LNCaP clone FGC (cell line): ENCODE measurements at regions not wholly inside any gene's neighbourhood (a gene's known extent, or its start where the extent isn't known, plus 50 kb on each side); places are given as distances from the start of the nearest gene placed in this dataset.

Experiments used
- DNase-seq: peaks from one replicate; pipeline ENCODE4 v3.0.0-alpha.2; 2011; ENCODE audit warnings: low read depth
- H3K4me3 ChIP-seq: 2 replicates; pipeline ENCODE4 v1.5.1; 2011; ENCODE audit warnings: mild to moderate bottlenecking, low read depth, low read length, control low read depth
- TF ChIP-seq, protein P1 (sequence below): IDR thresholded peaks from 2 replicates; pipeline ENCODE4 v1.5.1; 2012; ENCODE audit warnings: mild to moderate bottlenecking; ENCODE audit not compliant: control insufficient read depth, insufficient read depth; ENCODE audit errors: extremely low read depth

DNA sequence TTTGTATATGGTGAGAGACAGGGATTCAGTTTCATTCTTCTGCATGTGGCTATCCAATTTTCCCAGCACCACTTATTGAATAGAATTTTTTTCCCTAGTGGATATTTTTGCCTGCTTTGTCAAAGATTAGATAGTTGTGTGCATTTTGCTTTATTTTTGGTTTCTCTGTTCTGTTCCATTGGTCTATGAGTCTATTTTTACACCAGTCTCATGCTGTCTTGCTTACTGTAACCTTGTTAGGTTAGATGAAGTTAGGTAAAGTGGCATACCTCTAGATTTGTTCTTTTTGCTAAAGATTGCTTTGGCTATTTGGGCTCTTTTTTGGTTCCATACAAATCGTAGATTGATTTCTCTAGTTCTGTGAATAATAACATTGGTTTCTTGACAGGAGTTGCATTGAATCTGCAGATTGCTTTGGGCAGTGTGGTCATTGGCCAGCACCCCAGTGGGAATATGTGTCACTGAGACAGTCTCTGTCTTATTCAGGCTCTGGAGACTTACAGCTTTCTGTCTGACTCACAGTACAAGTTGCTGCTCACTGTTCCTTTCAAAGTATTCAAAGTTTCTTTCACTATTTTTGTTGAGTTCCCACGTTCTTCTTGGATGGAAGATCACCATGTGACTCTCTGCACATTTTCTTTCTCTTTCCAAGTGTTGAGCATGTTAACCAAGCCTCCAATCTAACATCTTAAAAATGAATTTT is 709.1 kb downstream of the CDH11 start:
- TF ChIP-seq, protein P1, sequence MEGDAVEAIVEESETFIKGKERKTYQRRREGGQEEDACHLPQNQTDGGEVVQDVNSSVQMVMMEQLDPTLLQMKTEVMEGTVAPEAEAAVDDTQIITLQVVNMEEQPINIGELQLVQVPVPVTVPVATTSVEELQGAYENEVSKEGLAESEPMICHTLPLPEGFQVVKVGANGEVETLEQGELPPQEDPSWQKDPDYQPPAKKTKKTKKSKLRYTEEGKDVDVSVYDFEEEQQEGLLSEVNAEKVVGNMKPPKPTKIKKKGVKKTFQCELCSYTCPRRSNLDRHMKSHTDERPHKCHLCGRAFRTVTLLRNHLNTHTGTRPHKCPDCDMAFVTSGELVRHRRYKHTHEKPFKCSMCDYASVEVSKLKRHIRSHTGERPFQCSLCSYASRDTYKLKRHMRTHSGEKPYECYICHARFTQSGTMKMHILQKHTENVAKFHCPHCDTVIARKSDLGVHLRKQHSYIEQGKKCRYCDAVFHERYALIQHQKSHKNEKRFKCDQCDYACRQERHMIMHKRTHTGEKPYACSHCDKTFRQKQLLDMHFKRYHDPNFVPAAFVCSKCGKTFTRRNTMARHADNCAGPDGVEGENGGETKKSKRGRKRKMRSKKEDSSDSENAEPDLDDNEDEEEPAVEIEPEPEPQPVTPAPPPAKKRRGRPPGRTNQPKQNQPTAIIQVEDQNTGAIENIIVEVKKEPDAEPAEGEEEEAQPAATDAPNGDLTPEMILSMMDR: no peak
- no peak for DNase-seq
- H3K4me3 ChIP-seq: no peak overlapping the region

DNA sequence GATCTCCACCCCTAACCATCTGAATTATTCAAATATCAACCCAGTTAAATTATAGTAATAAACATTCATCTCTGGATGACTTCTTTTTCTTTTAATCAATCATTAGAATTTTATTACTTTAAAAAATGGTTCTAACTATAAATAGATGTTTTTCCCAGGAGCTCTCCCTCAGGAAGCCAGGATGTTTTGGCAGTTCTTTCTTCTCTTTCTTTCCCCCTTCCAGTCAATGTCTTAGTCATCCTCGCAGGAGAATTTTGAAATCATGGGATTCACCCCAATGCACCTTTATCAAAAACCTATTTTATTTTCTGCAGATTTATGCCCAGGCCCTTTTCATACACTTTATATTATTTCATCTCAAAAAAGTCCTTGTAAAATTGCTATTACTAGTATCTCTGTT is 711.6 kb downstream of the CDH11 start:
- H3K4me3 ChIP-seq: no peak overlapping the region
- TF ChIP-seq, protein P1: no peak
- DNase-seq: no peak

DNA sequence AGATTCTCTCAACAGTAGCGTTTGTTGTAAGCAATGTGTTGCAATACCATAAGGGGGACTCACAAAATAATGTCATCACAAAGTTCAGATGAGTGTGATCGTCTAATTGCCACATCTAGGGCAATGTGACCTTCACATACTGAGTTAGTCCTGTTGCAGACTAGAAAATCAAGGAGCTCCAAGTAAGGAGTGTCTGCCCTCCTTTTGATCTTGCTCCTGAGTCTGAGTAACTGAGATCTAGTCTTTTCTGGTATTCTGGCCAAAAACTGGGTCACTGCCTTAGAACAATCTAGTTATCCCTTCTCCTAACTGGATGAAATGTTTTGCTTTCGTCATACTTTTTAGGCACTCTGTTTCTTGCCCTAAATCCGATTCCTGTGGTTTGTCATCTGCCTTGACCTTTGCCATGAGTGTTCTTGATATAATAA is 712.1 kb downstream of the CDH11 start:
- TF ChIP-seq, protein P1: no peak
- no peak for DNase-seq
- no peak overlapping the region for H3K4me3 ChIP-seq

DNA sequence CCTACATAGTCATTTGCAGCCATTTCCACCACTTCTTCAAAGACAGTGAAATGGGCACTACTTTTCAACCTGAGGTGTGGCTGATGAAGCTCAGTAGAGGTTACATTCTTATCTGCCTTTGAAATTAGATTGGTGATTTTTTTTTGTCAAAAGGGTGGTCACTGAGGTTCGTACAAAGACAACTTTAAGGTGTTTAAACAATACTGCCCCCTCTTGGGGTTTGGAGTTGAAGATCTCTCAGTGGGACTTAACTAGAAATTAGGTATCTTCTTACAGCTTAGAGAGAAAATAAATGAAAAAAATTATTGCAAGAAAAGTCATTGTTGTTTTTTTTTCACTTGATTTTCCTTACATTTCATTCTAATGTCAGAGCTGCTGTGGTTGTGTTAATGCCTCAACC is 713.2 kb downstream of the CDH11 start:
- no peak for DNase-seq
- H3K4me3 ChIP-seq: no peak overlapping the region
- TF ChIP-seq, protein P1: no peak

DNA sequence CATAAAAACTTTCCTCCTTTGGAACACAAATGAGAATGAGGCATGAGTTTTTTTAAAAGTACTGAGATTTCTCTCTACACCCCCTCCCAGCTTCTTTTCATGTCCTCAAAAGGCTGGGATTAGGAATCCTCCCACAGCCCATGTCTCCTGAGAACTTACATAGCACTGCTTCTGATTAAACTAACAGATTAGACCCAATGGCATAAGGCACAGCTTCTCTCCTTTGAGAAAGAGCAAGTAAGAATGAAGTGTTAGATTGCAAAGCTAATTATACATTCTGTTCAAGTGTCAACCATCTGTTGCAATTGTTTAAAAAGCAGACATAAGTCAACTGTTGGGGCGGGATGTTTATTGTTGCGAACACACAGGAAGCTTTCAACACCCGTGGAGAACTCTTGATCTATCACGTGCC is 715.1 kb downstream of the CDH11 start:
- no peak overlapping the region for H3K4me3 ChIP-seq
- TF ChIP-seq, protein P1: no peak
- DNase-seq: no peak

DNA sequence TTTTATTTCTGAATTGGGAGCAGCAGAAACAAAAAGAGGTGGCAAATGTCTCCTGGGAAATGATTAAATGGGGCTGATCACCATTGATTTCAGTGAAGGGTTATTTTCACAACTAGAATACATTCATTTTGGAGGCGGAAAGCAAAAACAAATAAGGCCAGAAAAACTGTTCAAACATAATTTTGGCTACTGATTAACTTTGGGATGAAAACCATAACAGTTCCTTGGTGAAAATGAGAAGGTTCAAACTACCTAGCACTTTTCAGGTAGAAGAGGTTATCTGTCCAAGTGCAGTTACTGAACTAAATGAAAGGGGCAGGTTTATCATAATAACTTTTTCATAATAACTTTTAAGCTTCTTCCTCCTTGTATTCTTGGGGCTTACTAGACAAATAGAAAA is 718.5 kb downstream of the CDH11 start:
- H3K4me3 ChIP-seq: no peak overlapping the region
- no peak for DNase-seq

More for the DNA sequence above, 718.5 kb downstream of the CDH11 start:
- TF ChIP-seq, protein P1: no peak
